ENCODE measurements at regions not wholly inside any gene's neighbourhood (a gene's known extent, or its start where the extent isn't known, plus 50 kb on each side); places are given as distances from the start of the nearest gene placed in this dataset.

GRCh38 chr7:156480671-156481070 lies 159.9 kb upstream of the RNF32 start:
- Histone ChIP-seq H3K4me3 (no peak overlapping the region), H3K27me3 (peaks cover 0 to 4% (median 0%) of the 10 kb centered on the region in 4 donors), H3K36me3 (no peaks in the 10 kb centered on the region), H3K9me3 (no peaks in the 10 kb centered on the region), H3K4me1 (peaks cover 0 to 1% (median 0%) of the 10 kb centered on the region in 3 donors), H3K27ac (no peak overlapping the region)
- intact Hi-C loops (cut with DNase I) = loop anchor here (5.0 kb wide), 1 partner anchor 683 kb away; no protein-coding TSS in a partner anchor
- no peak for TF ChIP-seq CTCF (IDR thresholded peaks at IDR 0.05)
- no peak for TF ChIP-seq POLR2A (IDR thresholded peaks at IDR 0.05)
- 84 to 87% methylated on average over 12 of the region's 12 CpGs for WGBS, 2 donors
- no peak for DNase-seq

- Histone ChIP-seq H3K36me3 (no peaks in the 10 kb centered on the region), H3K27ac (no peak overlapping the region), H3K27me3 (peaks cover 0 to 11% (median 0%) of the 10 kb centered on the region in 4 donors), H3K4me1 (peaks cover 0 to 4% (median 0%) of the 10 kb centered on the region in 3 donors), H3K4me3 (no peak overlapping the region), H3K9me3 (no peaks in the 10 kb centered on the region)
- WGBS, 2 donors = 61 to 75% methylated on average over 2 of the region's 2 CpGs
- TF ChIP-seq CTCF (IDR thresholded peaks at IDR 0.05) (no peak), POLR2A (IDR thresholded peaks at IDR 0.05) (no peak)
- intact Hi-C loops (cut with DNase I) = no loop called here
- no peak for DNase-seq
These were observed 161.0 kb upstream of the RNF32 start for GRCh38 chr7:156479596-156479995.

GRCh38 chr7:156478486-156478885 lies 162.1 kb upstream of the RNF32 start:
- no peak for DNase-seq
- TF ChIP-seq POLR2A (IDR thresholded peaks at IDR 0.05) = no peak
- peaks cover 0 to 16% (median 0%) of the 10 kb centered on the region in 4 donors for H3K27me3 ChIP-seq
- H3K27ac ChIP-seq = no peak overlapping the region
- no peak overlapping the region for H3K4me3 ChIP-seq
- WGBS, 2 donors = 88% methylated on average over 7 of the region's 11 CpGs; no CpG with 5 or more reads in 1 of the 2 donors
- intact Hi-C loops (cut with DNase I) = no loop called here
- H3K36me3 ChIP-seq = no peaks in the 10 kb centered on the region
- H3K4me1 ChIP-seq = peaks cover 0 to 4% (median 0%) of the 10 kb centered on the region in 3 donors
- H3K9me3 ChIP-seq = no peaks in the 10 kb centered on the region

- H3K27ac ChIP-seq = no peak overlapping the region
- no peak for TF ChIP-seq POLR2A (IDR thresholded peaks at IDR 0.05)
- TF ChIP-seq CTCF (IDR thresholded peaks at IDR 0.05) = no peak
- DNase-seq = no peak
- no peaks in the 10 kb centered on the region for H3K9me3 ChIP-seq
- WGBS, 2 donors = 15 to 22% methylated on average over 4 of the region's 5 CpGs
- peaks cover 0 to 4% (median 0%) of the 10 kb centered on the region in 3 donors for H3K4me1 ChIP-seq
- intact Hi-C loops (cut with DNase I) = no loop called here
- peaks cover 0 to 16% (median 0%) of the 10 kb centered on the region in 4 donors for H3K27me3 ChIP-seq
- H3K4me3 ChIP-seq = no peak overlapping the region
- H3K36me3 ChIP-seq = no peaks in the 10 kb centered on the region
These were observed 164.9 kb upstream of the RNF32 start for GRCh38 chr7:156475666-156476065.

- TF ChIP-seq CTCF (IDR thresholded peaks at IDR 0.05) (no peak), POLR2A (IDR thresholded peaks at IDR 0.05) (no peak)
- WGBS, 2 donors = 73 to 79% methylated on average over 4 to 5 of the region's 6 CpGs
These were observed 165.4 kb upstream of the RNF32 start for GRCh38 chr7:156475179-156475578.

More at GRCh38 chr7:156475179-156475578, 165.4 kb upstream of the RNF32 start:
- Histone ChIP-seq H3K36me3 (no peaks in the 10 kb centered on the region), H3K4me3 (no peak overlapping the region), H3K4me1 (peaks cover 0 to 4% (median 0%) of the 10 kb centered on the region in 3 donors), H3K27me3 (peaks cover 0 to 16% (median 0%) of the 10 kb centered on the region in 4 donors), H3K27ac (no peak overlapping the region), H3K9me3 (no peaks in the 10 kb centered on the region)
- no peak for DNase-seq
- intact Hi-C loops (cut with DNase I) = no loop called here

All from esophagus squamous epithelium (tissue), 5 donors.